Coronary artery (tissue), 2 donors: ENCODE measurements at regions not wholly inside any gene's neighbourhood (a gene's known extent, or its start where the extent isn't known, plus 50 kb on each side); places are given as distances from the start of the nearest gene placed in this dataset.

Source experiments
- DNase-seq: peaks from one replicate; pipeline ENCODE4 v3.0.0-alpha.2; 2017; ENCODE audit warnings: low spot score
- H3K27ac ChIP-seq, 2 donors: fragments of 200-600 bp; sonication (generic); one replicate each; pipeline ENCODE4 v1.5.1; 2016 to 2019
- H3K4me3 ChIP-seq: fragments of 200-600 bp; sonication (generic); 2 replicates; pipeline ENCODE4 v1.5.1; 2016; ENCODE audit warnings: mild to moderate bottlenecking, moderate library complexity
- TF ChIP-seq, protein P1 (sequence below): fragments of 200-600 bp; sonication (generic); IDR thresholded peaks from one replicate; pipeline ENCODE4 v1.5.1; 2019; ENCODE audit warnings: antibody characterized with exemption

- H3K4me3 ChIP-seq = no peak overlapping the region
- H3K27ac ChIP-seq = no peak overlapping the region
- DNase-seq = no peak
- TF ChIP-seq, protein P1, sequence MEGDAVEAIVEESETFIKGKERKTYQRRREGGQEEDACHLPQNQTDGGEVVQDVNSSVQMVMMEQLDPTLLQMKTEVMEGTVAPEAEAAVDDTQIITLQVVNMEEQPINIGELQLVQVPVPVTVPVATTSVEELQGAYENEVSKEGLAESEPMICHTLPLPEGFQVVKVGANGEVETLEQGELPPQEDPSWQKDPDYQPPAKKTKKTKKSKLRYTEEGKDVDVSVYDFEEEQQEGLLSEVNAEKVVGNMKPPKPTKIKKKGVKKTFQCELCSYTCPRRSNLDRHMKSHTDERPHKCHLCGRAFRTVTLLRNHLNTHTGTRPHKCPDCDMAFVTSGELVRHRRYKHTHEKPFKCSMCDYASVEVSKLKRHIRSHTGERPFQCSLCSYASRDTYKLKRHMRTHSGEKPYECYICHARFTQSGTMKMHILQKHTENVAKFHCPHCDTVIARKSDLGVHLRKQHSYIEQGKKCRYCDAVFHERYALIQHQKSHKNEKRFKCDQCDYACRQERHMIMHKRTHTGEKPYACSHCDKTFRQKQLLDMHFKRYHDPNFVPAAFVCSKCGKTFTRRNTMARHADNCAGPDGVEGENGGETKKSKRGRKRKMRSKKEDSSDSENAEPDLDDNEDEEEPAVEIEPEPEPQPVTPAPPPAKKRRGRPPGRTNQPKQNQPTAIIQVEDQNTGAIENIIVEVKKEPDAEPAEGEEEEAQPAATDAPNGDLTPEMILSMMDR = no peak
These were observed 50.8 kb upstream of the EDNRA start for GRCh38 chr4:147430111-147430510.
